NCI-H2196 treated with DMSO at 0.1 percent for 48 hours (cell line): ENCODE measurements at regions not wholly inside any gene's neighbourhood (a gene's known extent, or its start where the extent isn't known, plus 50 kb on each side); places are given as distances from the start of the nearest gene placed in this dataset.
A peak's percentile ranks its signal among the peaks of the same experiment; 100 is the strongest.

ENCODE experiments used
- DNase-seq: peaks from one replicate; lab custom pipeline; 2025; ENCODE audit not compliant: unreplicated experiment; lab: John Stamatoyannopoulos, UW

- peak; percentile 75 for DNase-seq
These were observed 61.7 kb upstream of the PSD2 start for GRCh38 chr5:139733698-139734538.

GRCh38 chr5:139734539-139734916, 61.1 kb upstream of the PSD2 start:
- no peak for DNase-seq

GRCh38 chr5:139738193-139739149, 57.1 kb upstream of the PSD2 start:
- DNase-seq = no peak

- DNase-seq = no peak
These were observed 56.2 kb upstream of the PSD2 start for GRCh38 chr5:139739150-139739974.

GRCh38 chr5:139740138-139740991, 55.2 kb upstream of the PSD2 start:
- no peak for DNase-seq

GRCh38 chr5:139740992-139741672, 54.5 kb upstream of the PSD2 start:
- no peak for DNase-seq

- no peak for DNase-seq
These were observed 53.8 kb upstream of the PSD2 start for GRCh38 chr5:139741823-139742172.

- DNase-seq = no peak
These were observed 53.3 kb upstream of the PSD2 start for GRCh38 chr5:139742173-139742903.

- DNase-seq = no peak
These were observed 52.4 kb upstream of the PSD2 start for GRCh38 chr5:139743001-139743771.

GRCh38 chr5:139743804-139744203, 51.8 kb upstream of the PSD2 start:
- no peak for DNase-seq

GRCh38 chr5:139744471-139745131, 51.0 kb upstream of the PSD2 start:
- no peak for DNase-seq

- no peak for DNase-seq
These were observed 50.3 kb upstream of the PSD2 start for GRCh38 chr5:139745132-139745799.

GRCh38 chr5:139745800-139746690, 49.6 kb upstream of the PSD2 start:
- DNase-seq = peak; percentile 54
